HepG2 (cell line): ENCODE measurements at regions not wholly inside any gene's neighbourhood (a gene's known extent, or its start where the extent isn't known, plus 50 kb on each side); places are given as distances from the start of the nearest gene placed in this dataset.

Source experiments
- ATAC-seq: fragments of 200-7000 bp; cut with Tn5 transposase; 3 replicates; pipeline ENCODE4 v1.9.1; 2020; ENCODE audit warnings: mild to moderate bottlenecking, moderate library complexity
- BruUV-seq: library from RNA; stranded (reverse); fragments of 400-500 nt; replicated peaks from 2 replicates; lab custom pipeline; 2021; lab: Mats Ljungman, UMichigan
- CTCF ChIA-PET: fragments of 300-600 bp; formaldehyde crosslinking; extraction: SDS; loops from one replicate; lab custom pipeline; 2021; ENCODE audit warnings: low total read pairs, inconsistent platforms, low intra/inter-chr PET ratio; lab: Yijun Ruan, JAX
- POLR2A ChIA-PET: fragments of 350-600 bp; sonication (Branson Sonifier 250); formaldehyde crosslinking; loops from one replicate; lab custom pipeline; 2020; ENCODE audit warnings: antibody characterized with exemption, inconsistent platforms; lab: Yijun Ruan, JAX
- DNase-seq: peaks from one replicate; pipeline ENCODE4 v3.0.0-alpha.2; 2015; ENCODE audit warnings: low spot score
- FAIRE-seq: peaks from 3 replicates; lab custom pipeline; 2011; peaks lifted over from hg19 to GRCh38; lab: Jason Lieb, UNC
- H2AFZ ChIP-seq: one replicate; pipeline ENCODE4 v1.6.1; 2011; ENCODE audit warnings: low read length, inconsistent platforms
- H3K27ac ChIP-seq: fragments of 300-600 bp; 3 replicates; pipeline ENCODE4 v1.8.0; 2011; ENCODE audit warnings: mixed run types, mild to moderate bottlenecking, mixed read lengths, low read length, inconsistent platforms; ENCODE audit not compliant: insufficient read depth; ENCODE audit errors: extremely low read length
- H3K27me3 ChIP-seq, 2 experiments: fragments of 200-600 bp in 1 of 2; 2 replicates in 1 of 2; 3 replicates in 1 of 2; pipeline versions ENCODE4 v1.6.0 to v1.8.0; 2011; ENCODE audit warnings: low read length in 2 of 2, mild to moderate bottlenecking in 2 of 2, moderate library complexity in 2 of 2, inconsistent platforms in 1 of 2; ENCODE audit not compliant: insufficient read depth in 2 of 2, control insufficient read depth in 1 of 2
- H3K36me3 ChIP-seq, 2 experiments: fragments of 200-600 bp in 1 of 2; replicated peaks in 1 of 2; 2 replicates in 1 of 2; 3 replicates in 1 of 2; pipeline versions ENCODE4 v1.5.1 to v1.8.0; 2011; ENCODE audit warnings: low read length in 2 of 2, inconsistent platforms in 1 of 2; ENCODE audit not compliant: insufficient read depth in 2 of 2, control insufficient read depth in 1 of 2
- H3K4me1 ChIP-seq: 2 replicates; pipeline ENCODE4 v1.5.1; 2012; ENCODE audit warnings: low read length, inconsistent platforms; ENCODE audit not compliant: insufficient read depth
- H3K4me2 ChIP-seq: 2 replicates; pipeline ENCODE4 v1.6.0; 2011; ENCODE audit warnings: low read depth, low read length, inconsistent platforms
- H3K4me3 ChIP-seq, 3 experiments: fragments of 200-600 bp in 1 of 3; sonication (generic), shearing (Covaris generic) in 1 of 3; replicated peaks in 1 of 3; 2 replicates each; pipeline ENCODE4 v1.5.1; 2011 to 2016; ENCODE audit warnings: low read length in 3 of 3, inconsistent platforms in 2 of 3, low read depth in 2 of 3, mild to moderate bottlenecking in 2 of 3, control low read depth in 1 of 3, mixed read lengths in 1 of 3; ENCODE audit not compliant: insufficient read depth in 1 of 3
- H3K79me2 ChIP-seq: one replicate; pipeline ENCODE4 v1.6.1; 2011; ENCODE audit warnings: low read length, inconsistent platforms; ENCODE audit not compliant: insufficient read depth
- H3K9ac ChIP-seq: 2 replicates; pipeline ENCODE4 v1.6.0; 2011; ENCODE audit warnings: mild to moderate bottlenecking, low read depth, low read length, inconsistent platforms; ENCODE audit not compliant: insufficient read depth
- H3K9me3 ChIP-seq: 2 replicates; pipeline ENCODE4 v1.5.1; 2012; ENCODE audit warnings: mild to moderate bottlenecking, low read length
- H4K20me1 ChIP-seq: 2 replicates; pipeline ENCODE4 v1.6.0; 2011; ENCODE audit warnings: inconsistent platforms, mild to moderate bottlenecking, low read length, moderate library complexity; ENCODE audit not compliant: insufficient read depth
- ADNP ChIP-seq: sonication (generic); formaldehyde crosslinking; IDR thresholded peaks from 2 replicates; pipeline ENCODE4 v1.4.0; 2020; ENCODE audit warnings: missing genetic modification reagents
- MTA3 ChIP-seq: sonication (generic); formaldehyde crosslinking; IDR thresholded peaks from 2 replicates; pipeline ENCODE4 v1.4.0; 2020; ENCODE audit warnings: missing genetic modification reagents
- MTF2 ChIP-seq: sonication (generic); formaldehyde crosslinking; IDR thresholded peaks from 2 replicates; pipeline ENCODE4 v1.5.0; 2020; ENCODE audit warnings: missing genetic modification reagents, borderline replicate concordance
- NFYC ChIP-seq: IDR thresholded peaks from 2 replicates; pipeline ENCODE4 v1.6.1; 2016; ENCODE audit warnings: missing genetic modification reagents, missing compliant biosample characterization
- NR2C2 ChIP-seq: sonication (generic); formaldehyde crosslinking; IDR thresholded peaks from 2 replicates; pipeline ENCODE4 v1.4.0; 2020; ENCODE audit warnings: missing genetic modification reagents, mild to moderate bottlenecking, moderate library complexity, borderline replicate concordance
- RBAK ChIP-seq: sonication (generic); formaldehyde crosslinking; IDR thresholded peaks from 2 replicates; pipeline ENCODE4 v1.5.1; 2020; ENCODE audit warnings: mild to moderate bottlenecking, missing genetic modification reagents
- RFXAP ChIP-seq: sonication (generic); formaldehyde crosslinking; IDR thresholded peaks from 2 replicates; pipeline ENCODE4 v1.4.0; 2020; ENCODE audit warnings: missing genetic modification reagents, borderline replicate concordance
- SETDB1 ChIP-seq: sonication (generic); formaldehyde crosslinking; IDR thresholded peaks from 2 replicates; pipeline ENCODE4 v1.5.1; 2020; ENCODE audit warnings: missing genetic modification reagents, mild to moderate bottlenecking, borderline replicate concordance
- SRSF1 ChIP-seq: fragments of 200-400 bp; formaldehyde crosslinking; optimal IDR thresholded peaks from 2 replicates; pipeline ENCODE3; 2017; ENCODE audit warnings: mild to moderate bottlenecking, low read depth, low read length, moderate library complexity
- ZBTB21 ChIP-seq: sonication (generic); formaldehyde crosslinking; IDR thresholded peaks from 2 replicates; pipeline ENCODE4 v1.4.0; 2020; ENCODE audit warnings: missing genetic modification reagents
- ZBTB42 ChIP-seq: sonication (generic); formaldehyde crosslinking; IDR thresholded peaks from 2 replicates; pipeline ENCODE4 v1.5.0; 2020; ENCODE audit warnings: mild to moderate bottlenecking, missing genetic modification reagents
- ZNF441 ChIP-seq: sonication (generic); formaldehyde crosslinking; IDR thresholded peaks from 2 replicates; pipeline ENCODE4 v1.7.0; 2021; ENCODE audit warnings: missing genetic modification reagents, borderline replicate concordance
- ZNF652 ChIP-seq: IDR thresholded peaks from 2 replicates; pipeline ENCODE4 v1.6.1; 2016; ENCODE audit warnings: low read depth, borderline replicate concordance
- WGBS: methylation state at CpG from one replicate; pipeline ENCODE4 v1.1.6; 2017; ENCODE audit warnings: low lambda C conversion rate; 5-methylcytosine and 5-hydroxymethylcytosine counted together
- in situ Hi-C: cut with HindIII; loops from 2 replicates; pipeline ENCODE4 v1.10.0; 2017; ENCODE audit warnings: low pct_unique_long_range_greater_than_20kb; ENCODE audit not compliant: extremely low pct_ligation_motif_present
- intact Hi-C: fragments of 100-400 bp; cut with micrococcal nuclease; formaldehyde crosslinking; loops from one replicate; pipeline ENCODE4 v1.10.0; 2022; ENCODE audit not compliant: unreplicated experiment
- TF ChIP-seq, protein P1 (sequence below): sonication (generic); formaldehyde crosslinking; IDR thresholded peaks from 2 replicates; pipeline ENCODE4 v1.4.0; 2020; ENCODE audit warnings: missing genetic modification reagents
- TF ChIP-seq, protein P2 (sequence below): sonication (generic); formaldehyde crosslinking; IDR thresholded peaks from 2 replicates; pipeline ENCODE4 v1.4.0; 2020; ENCODE audit warnings: low read depth, mild to moderate bottlenecking, missing genetic modification reagents

GRCh38 chr4:24680746-24681448 is 96.5 kb upstream of the DHX15 start:
- no peak for DNase-seq
- H3K36me3 ChIP-seq, result no peaks in the 10 kb centered on the region
- ChIA-PET CTCF (no interaction called here), POLR2A (no interaction called here)
- ATAC-seq, result no peak; the same call in 2 of the 3 replicates
- intact Hi-C loops (no loop called here), in situ Hi-C loops (no loop called here)
- no peak overlapping the region for H3K9ac ChIP-seq
- no peaks in the 10 kb centered on the region for H3K9me3 ChIP-seq
- no peak overlapping the region for H3K4me2 ChIP-seq
- no peak overlapping the region for H3K27ac ChIP-seq
- H2AFZ ChIP-seq, result no peak overlapping the region
- H3K27me3 ChIP-seq, result no peaks in the 10 kb centered on the region; a peak in 1 of 5 replicates
- WGBS, result 16% methylated on average over 7 of the region's 9 CpGs
- H3K4me3 ChIP-seq, result no peak overlapping the region
- H3K4me1 ChIP-seq, result no peaks in the 10 kb centered on the region
- no peak for FAIRE-seq
- no peaks in the 10 kb centered on the region for H4K20me1 ChIP-seq
- no peaks in the 10 kb centered on the region for H3K79me2 ChIP-seq
- no TSS peak for BruUV-seq
- TF ChIP-seq ZNF652, result peak; percentile 47; the same call in 1 of the 2 replicates
- no peak for TF ChIP-seq MTA3 (CRISPR knock-in tag)
- no peak for TF ChIP-seq MTF2
- TF ChIP-seq ZBTB21 (CRISPR knock-in tag), result no peak
- TF ChIP-seq, all 625 proteins: peak for 1

GRCh38 chr4:24683116-24683515 is 98.8 kb upstream of the DHX15 start:
- CTCF ChIA-PET, result no interaction called here
- POLR2A ChIA-PET, result no interaction called here
- intact Hi-C loops, result no loop called here

More at GRCh38 chr4:24683116-24683515, 98.8 kb upstream of the DHX15 start:
- no peak overlapping the region for H2AFZ ChIP-seq
- no peak overlapping the region for H3K9ac ChIP-seq
- H3K27ac ChIP-seq, result no peak overlapping the region
- H3K4me3 ChIP-seq, result no peak overlapping the region
- no peaks in the 10 kb centered on the region for H3K36me3 ChIP-seq
- H3K79me2 ChIP-seq, result no peaks in the 10 kb centered on the region
- DNase-seq, result no peak
- H3K9me3 ChIP-seq, result no peaks in the 10 kb centered on the region
- no peak overlapping the region for H3K4me2 ChIP-seq
- BruUV-seq, result no TSS peak
- WGBS, result 37% methylated on average over 7 of the region's 7 CpGs
- H4K20me1 ChIP-seq, result no peaks in the 10 kb centered on the region
- no peak for ATAC-seq
- in situ Hi-C loops, result no loop called here
- peaks cover 0 to 2% of the 10 kb centered on the region in 2 experiments; a peak in 1 of 5 replicates for H3K27me3 ChIP-seq
- TF ChIP-seq, protein P1, sequence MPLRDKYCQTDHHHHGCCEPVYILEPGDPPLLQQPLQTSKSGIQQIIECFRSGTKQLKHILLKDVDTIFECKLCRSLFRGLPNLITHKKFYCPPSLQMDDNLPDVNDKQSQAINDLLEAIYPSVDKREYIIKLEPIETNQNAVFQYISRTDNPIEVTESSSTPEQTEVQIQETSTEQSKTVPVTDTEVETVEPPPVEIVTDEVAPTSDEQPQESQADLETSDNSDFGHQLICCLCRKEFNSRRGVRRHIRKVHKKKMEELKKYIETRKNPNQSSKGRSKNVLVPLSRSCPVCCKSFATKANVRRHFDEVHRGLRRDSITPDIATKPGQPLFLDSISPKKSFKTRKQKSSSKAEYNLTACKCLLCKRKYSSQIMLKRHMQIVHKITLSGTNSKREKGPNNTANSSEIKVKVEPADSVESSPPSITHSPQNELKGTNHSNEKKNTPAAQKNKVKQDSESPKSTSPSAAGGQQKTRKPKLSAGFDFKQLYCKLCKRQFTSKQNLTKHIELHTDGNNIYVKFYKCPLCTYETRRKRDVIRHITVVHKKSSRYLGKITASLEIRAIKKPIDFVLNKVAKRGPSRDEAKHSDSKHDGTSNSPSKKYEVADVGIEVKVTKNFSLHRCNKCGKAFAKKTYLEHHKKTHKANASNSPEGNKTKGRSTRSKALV (CRISPR knock-in tag), result no peak
- TF ChIP-seq ADNP (CRISPR knock-in tag) (no peak), ZNF441 (CRISPR knock-in tag) (no peak), ZBTB42 (CRISPR knock-in tag) (no peak), SETDB1 (CRISPR knock-in tag) (no peak), RBAK (no peak), RFXAP (no peak), NFYC (no peak), NR2C2 (CRISPR knock-in tag) (no peak), SRSF1 (no peak)
- TF ChIP-seq, protein P2, sequence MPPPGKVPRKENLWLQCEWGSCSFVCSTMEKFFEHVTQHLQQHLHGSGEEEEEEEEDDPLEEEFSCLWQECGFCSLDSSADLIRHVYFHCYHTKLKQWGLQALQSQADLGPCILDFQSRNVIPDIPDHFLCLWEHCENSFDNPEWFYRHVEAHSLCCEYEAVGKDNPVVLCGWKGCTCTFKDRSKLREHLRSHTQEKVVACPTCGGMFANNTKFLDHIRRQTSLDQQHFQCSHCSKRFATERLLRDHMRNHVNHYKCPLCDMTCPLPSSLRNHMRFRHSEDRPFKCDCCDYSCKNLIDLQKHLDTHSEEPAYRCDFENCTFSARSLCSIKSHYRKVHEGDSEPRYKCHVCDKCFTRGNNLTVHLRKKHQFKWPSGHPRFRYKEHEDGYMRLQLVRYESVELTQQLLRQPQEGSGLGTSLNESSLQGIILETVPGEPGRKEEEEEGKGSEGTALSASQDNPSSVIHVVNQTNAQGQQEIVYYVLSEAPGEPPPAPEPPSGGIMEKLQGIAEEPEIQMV (CRISPR knock-in tag), result no peak
- FAIRE-seq, result no peak
- no peaks in the 10 kb centered on the region for H3K4me1 ChIP-seq
